Fibroblast of lung (primary cell): ENCODE measurements at regions not wholly inside any gene's neighbourhood (a gene's known extent, or its start where the extent isn't known, plus 50 kb on each side); places are given as distances from the start of the nearest gene placed in this dataset.

Source experiments
- EZH2 ChIP-seq: IDR thresholded peaks from 2 replicates; pipeline ENCODE4 v1.5.1; 2012; ENCODE audit warnings: low read length, control low read depth, mild to moderate bottlenecking; ENCODE audit errors: missing control alignments
- TF ChIP-seq, protein P1 (sequence below), 2 donors: IDR thresholded peaks in 1 of 2; conservative IDR thresholded peaks in 1 of 2; 1 replicate in 1 of 2; 2 replicates in 1 of 2; pipeline ENCODE4 v1.5.1; 2011 to 2012; ENCODE audit warnings: low read length in 2 of 2, control low read depth in 1 of 2, inconsistent platforms in 1 of 2, low read depth in 1 of 2, mild to moderate bottlenecking in 1 of 2

DNA sequence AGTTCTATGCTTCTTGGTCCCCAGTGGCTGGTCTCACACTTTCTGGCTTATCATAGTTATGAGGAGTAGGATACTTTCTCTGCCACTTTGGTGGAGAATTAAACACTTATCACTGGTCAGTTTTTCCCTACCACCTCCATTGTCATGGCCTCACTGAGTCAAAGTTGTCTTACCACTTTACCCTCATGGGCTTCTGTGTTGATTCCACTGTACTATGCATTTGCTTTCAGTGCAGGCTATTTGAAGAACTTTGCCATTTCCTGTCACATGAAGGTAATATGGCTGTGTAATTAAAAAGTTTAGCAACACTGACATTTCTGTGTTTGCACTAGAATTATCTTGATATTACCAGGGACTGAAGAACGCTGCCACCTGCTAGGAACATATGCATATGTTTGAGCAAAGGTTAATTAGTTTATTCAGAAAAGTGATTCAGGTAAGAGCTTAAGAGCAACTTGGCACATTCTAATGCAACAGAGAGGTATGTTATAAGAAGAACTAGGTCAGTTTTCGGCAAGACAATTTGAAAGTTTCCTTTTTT lies 377.3 kb downstream of the PDCD6IP start:
- TF ChIP-seq, protein P1, sequence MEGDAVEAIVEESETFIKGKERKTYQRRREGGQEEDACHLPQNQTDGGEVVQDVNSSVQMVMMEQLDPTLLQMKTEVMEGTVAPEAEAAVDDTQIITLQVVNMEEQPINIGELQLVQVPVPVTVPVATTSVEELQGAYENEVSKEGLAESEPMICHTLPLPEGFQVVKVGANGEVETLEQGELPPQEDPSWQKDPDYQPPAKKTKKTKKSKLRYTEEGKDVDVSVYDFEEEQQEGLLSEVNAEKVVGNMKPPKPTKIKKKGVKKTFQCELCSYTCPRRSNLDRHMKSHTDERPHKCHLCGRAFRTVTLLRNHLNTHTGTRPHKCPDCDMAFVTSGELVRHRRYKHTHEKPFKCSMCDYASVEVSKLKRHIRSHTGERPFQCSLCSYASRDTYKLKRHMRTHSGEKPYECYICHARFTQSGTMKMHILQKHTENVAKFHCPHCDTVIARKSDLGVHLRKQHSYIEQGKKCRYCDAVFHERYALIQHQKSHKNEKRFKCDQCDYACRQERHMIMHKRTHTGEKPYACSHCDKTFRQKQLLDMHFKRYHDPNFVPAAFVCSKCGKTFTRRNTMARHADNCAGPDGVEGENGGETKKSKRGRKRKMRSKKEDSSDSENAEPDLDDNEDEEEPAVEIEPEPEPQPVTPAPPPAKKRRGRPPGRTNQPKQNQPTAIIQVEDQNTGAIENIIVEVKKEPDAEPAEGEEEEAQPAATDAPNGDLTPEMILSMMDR (conservative IDR thresholded peaks at IDR 0.05 in 1 of 2, IDR thresholded peaks at IDR 0.05 in 1 of 2; ENCODE audit: low read depth in 1 of 2, low read length in 2 of 2) = no peak
- no peak for TF ChIP-seq EZH2
